ENCODE measurements at regions not wholly inside any gene's neighbourhood (a gene's known extent, or its start where the extent isn't known, plus 50 kb on each side); places are given as distances from the start of the nearest gene placed in this dataset.

DNA sequence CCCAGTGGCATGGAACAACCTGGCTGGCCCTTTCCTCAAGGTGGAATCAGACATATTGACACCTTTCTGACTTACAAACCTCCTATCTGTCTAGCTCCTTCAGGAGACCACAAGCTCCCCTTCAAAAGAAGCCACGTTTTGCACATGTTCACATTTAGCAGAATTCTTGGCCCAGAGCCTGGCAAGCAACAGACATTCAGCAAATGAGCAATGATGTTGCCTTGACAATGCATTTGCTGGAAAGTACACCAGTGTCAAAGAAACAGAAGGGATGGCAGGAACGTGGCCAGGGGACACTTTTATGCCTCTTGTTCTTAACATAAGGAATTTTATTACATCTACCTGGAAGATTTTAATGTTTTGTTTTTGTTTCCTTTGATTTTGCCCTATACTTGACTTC is 85.5 kb upstream of the FGF14 start:
- Histone ChIP-seq H3K27me3 (no peaks in the 10 kb centered on the region), H3K27ac (no peak overlapping the region), H3K36me3 (no peaks in the 10 kb centered on the region), H3K9me3 (no peaks in the 10 kb centered on the region), H3K4me3 (no peak overlapping the region), H3K4me1 (no peaks in the 10 kb centered on the region)
- intact Hi-C loops (cut with DNase I; ENCODE audit: low total_unique reads) = no loop called here
- TF ChIP-seq, protein P1, sequence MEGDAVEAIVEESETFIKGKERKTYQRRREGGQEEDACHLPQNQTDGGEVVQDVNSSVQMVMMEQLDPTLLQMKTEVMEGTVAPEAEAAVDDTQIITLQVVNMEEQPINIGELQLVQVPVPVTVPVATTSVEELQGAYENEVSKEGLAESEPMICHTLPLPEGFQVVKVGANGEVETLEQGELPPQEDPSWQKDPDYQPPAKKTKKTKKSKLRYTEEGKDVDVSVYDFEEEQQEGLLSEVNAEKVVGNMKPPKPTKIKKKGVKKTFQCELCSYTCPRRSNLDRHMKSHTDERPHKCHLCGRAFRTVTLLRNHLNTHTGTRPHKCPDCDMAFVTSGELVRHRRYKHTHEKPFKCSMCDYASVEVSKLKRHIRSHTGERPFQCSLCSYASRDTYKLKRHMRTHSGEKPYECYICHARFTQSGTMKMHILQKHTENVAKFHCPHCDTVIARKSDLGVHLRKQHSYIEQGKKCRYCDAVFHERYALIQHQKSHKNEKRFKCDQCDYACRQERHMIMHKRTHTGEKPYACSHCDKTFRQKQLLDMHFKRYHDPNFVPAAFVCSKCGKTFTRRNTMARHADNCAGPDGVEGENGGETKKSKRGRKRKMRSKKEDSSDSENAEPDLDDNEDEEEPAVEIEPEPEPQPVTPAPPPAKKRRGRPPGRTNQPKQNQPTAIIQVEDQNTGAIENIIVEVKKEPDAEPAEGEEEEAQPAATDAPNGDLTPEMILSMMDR (IDR thresholded peaks at IDR 0.05) = no peak
- no peak for DNase-seq

DNA sequence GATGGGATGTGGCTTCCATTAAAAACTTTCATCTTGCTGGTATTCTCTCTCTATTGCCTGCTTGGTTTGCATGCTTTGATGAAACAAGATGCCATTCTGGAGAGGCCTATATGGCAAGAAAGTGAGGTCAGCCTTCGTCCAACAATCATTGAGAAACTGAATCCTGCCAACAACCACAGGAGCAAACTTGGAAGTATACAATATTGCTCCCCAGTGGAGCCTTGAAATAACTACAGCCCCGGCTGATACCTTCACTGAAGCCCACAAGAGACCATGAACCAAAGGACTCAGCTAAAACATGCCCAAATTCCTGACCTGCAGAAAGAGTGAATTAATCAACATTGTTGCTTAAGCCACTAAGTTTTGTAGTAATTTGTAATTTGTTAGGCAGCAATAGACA is 82.5 kb upstream of the FGF14 start:
- H3K27ac ChIP-seq = no peak overlapping the region
- H3K36me3 ChIP-seq = no peaks in the 10 kb centered on the region
- intact Hi-C loops (cut with DNase I; ENCODE audit: low total_unique reads) = no loop called here
- H3K4me3 ChIP-seq = no peak overlapping the region
- no peaks in the 10 kb centered on the region for H3K4me1 ChIP-seq
- TF ChIP-seq, protein P1 (IDR thresholded peaks at IDR 0.05) = no peak
- TF ChIP-seq POLR2A (IDR thresholded peaks at IDR 0.05) = no peak
- no peak for DNase-seq
- H3K9me3 ChIP-seq = no peaks in the 10 kb centered on the region
- H3K27me3 ChIP-seq = no peaks in the 10 kb centered on the region

DNA sequence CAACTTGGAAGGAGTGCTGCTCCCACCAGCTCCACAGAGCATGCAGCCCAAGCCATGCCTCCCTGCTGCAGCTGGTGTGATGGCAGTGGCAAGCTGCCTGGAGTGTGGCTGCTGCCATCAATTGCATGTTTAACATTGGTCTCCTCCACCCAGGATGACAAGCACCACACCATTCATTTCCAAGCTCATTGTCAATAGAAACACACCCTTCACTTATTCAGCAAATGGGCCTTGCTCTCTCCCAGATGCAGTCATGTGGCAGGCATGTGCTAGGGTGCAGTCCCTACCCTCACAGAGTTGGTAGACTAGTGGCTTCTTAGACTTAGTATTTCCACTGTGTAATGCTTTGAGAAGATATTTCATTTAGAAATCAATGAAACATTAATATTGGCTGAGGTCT is 70.8 kb upstream of the FGF14 start:
- H3K27ac ChIP-seq = no peak overlapping the region
- DNase-seq = no peak
- TF ChIP-seq POLR2A (IDR thresholded peaks at IDR 0.05) = no peak
- TF ChIP-seq, protein P1 (IDR thresholded peaks at IDR 0.05) = no peak
- H3K9me3 ChIP-seq = no peaks in the 10 kb centered on the region
- intact Hi-C loops (cut with DNase I; ENCODE audit: low total_unique reads) = no loop called here
- no peak overlapping the region for H3K4me3 ChIP-seq
- no peaks in the 10 kb centered on the region for H3K27me3 ChIP-seq
- H3K4me1 ChIP-seq = no peaks in the 10 kb centered on the region
- H3K36me3 ChIP-seq = no peaks in the 10 kb centered on the region

DNA sequence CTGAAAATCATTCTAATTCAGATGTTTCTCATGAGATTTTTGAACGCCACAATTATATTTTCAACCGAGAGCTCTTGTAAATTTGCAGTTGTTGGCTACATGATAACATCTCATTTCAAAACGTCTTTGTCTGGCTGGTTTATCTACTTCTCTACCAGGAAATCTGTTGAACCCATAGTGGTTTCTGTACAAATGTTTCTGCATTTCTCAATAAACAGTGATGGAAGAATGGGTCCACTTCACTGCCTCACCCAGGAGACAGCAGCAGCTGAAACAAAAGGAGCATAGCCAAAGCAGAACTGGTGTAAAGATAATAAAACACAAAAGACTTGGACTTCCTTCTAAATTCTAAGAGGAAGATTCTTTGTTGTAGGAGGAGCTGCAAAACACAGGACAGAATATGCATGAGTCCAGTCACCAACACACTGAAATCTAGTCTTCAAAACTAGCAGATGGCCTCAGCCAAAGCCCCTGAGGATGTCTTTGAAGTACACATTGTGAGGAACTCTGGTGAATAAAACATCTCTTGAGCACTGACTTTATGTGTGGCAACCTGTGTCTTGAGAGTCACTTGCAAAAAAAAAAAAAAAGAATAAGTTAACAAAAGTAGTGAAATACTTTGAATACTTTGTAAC is 68.6 kb upstream of the FGF14 start:
- H3K27ac ChIP-seq = no peak overlapping the region
- intact Hi-C loops (cut with DNase I; ENCODE audit: low total_unique reads) = no loop called here
- no peaks in the 10 kb centered on the region for H3K9me3 ChIP-seq
- H3K27me3 ChIP-seq = no peaks in the 10 kb centered on the region
- no peaks in the 10 kb centered on the region for H3K36me3 ChIP-seq
- DNase-seq = no peak
- H3K4me3 ChIP-seq = no peak overlapping the region
- TF ChIP-seq, protein P1 (IDR thresholded peaks at IDR 0.05) = no peak
- TF ChIP-seq POLR2A (IDR thresholded peaks at IDR 0.05) = no peak
- H3K4me1 ChIP-seq = no peaks in the 10 kb centered on the region

DNA sequence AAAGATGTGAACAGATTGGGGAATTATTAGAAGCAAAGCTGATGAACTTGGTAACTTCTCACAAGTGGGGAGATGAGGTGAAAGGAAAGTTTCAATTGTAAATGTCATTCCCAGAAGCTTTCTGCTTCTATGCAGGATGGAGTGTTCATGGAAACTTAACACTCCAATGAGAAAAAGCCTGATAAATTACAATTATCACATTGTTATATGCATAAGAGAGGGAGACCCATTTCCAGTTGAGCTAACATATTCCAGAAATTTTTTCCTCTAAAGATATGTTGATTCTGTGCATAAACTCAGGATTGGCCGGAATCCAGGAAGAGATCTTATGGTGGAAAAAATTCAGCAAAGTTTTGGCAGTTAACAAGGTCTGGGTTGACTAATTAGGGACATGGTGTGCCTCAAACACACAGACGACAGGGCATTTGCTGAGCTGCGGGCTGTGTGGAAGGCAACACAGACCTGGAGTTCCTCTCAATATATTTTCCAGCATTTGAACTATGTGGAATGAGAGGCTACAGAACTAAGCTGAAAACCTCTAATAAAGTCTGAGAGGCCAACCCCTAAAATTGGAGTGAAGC is 64.9 kb upstream of the FGF14 start:
- no peak for DNase-seq
- intact Hi-C loops (cut with DNase I; ENCODE audit: low total_unique reads) = no loop called here
- Histone ChIP-seq H3K9me3 (no peaks in the 10 kb centered on the region), H3K36me3 (no peaks in the 10 kb centered on the region), H3K27ac (no peak overlapping the region), H3K4me3 (no peak overlapping the region), H3K4me1 (no peaks in the 10 kb centered on the region), H3K27me3 (no peaks in the 10 kb centered on the region)
- TF ChIP-seq POLR2A (IDR thresholded peaks at IDR 0.05) = no peak
- TF ChIP-seq, protein P1 (IDR thresholded peaks at IDR 0.05) = no peak
